MG63 (cell line): ENCODE measurements at regions not wholly inside any gene's neighbourhood (a gene's known extent, or its start where the extent isn't known, plus 50 kb on each side); places are given as distances from the start of the nearest gene placed in this dataset.
"Not testable (repeated sequence)": the region's sequence is repeated elsewhere in the genome, so short reads cannot be mapped to it uniquely, and the experiment has no call there.

Experiments used
- DNase-seq: peaks from one replicate; pipeline ENCODE4 v3.0.0-alpha.2; 2020
- H3K27me3 ChIP-seq: fragments of 250-450 bp; sonication (Bioruptor Pico); 2 replicates; pipeline ENCODE4 v1.5.1; 2020; ENCODE audit warnings: mild to moderate bottlenecking, moderate library complexity
- H3K36me3 ChIP-seq: fragments of 250-450 bp; sonication (Bioruptor Pico); 2 replicates; pipeline ENCODE4 v1.5.1; 2020; ENCODE audit warnings: mild to moderate bottlenecking, moderate library complexity
- H3K4me3 ChIP-seq: fragments of 250-450 bp; sonication (Bioruptor Pico); 2 replicates; pipeline ENCODE4 v1.5.1; 2020; ENCODE audit warnings: mild to moderate bottlenecking, moderate library complexity
- H3K9me3 ChIP-seq: fragments of 250-450 bp; sonication (Bioruptor Pico); 2 replicates; pipeline ENCODE4 v1.5.1; 2020; ENCODE audit warnings: mild to moderate bottlenecking, moderate library complexity

DNA sequence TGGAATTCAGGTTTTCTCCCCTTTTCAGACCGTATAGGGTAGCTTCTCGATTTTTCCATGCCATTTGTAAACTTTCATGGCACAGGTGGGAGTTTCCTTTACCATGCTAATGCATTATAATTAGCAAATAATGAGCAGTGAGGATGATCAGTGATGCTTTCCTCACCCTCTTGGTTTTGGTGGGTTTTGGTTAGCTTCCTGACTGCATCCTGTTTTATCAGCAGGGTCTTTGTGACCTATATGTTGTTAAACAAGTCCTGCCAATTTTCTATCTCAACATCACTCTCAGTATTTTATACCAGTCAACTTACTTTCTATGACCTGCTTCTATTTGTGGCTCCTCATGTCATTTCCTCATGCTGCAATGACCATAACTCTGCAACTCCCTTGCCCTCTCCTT lies 1345.1 kb downstream of the NCAM2 start:
- no peak for DNase-seq
- H3K27me3 ChIP-seq: no peaks in the 10 kb centered on the region
- H3K36me3 ChIP-seq: no peaks in the 10 kb centered on the region
- H3K9me3 ChIP-seq: no peaks in the 10 kb centered on the region
- H3K4me3 ChIP-seq: no peak overlapping the region

- no peak overlapping the region for H3K4me3 ChIP-seq
- no peak for DNase-seq
- no peaks in the 10 kb centered on the region for H3K9me3 ChIP-seq
- no peaks in the 10 kb centered on the region for H3K27me3 ChIP-seq
- H3K36me3 ChIP-seq: no peaks in the 10 kb centered on the region
These were observed 1345.5 kb downstream of the NCAM2 start for GRCh38 chr21:22343721-22344120.

- Histone ChIP-seq H3K36me3 (no peaks in the 10 kb centered on the region), H3K4me3 (no peak overlapping the region), H3K27me3 (no peaks in the 10 kb centered on the region), H3K9me3 (no peaks in the 10 kb centered on the region)
- no peak for DNase-seq
These were observed 1347.4 kb downstream of the NCAM2 start for GRCh38 chr21:22345624-22346023.

DNA sequence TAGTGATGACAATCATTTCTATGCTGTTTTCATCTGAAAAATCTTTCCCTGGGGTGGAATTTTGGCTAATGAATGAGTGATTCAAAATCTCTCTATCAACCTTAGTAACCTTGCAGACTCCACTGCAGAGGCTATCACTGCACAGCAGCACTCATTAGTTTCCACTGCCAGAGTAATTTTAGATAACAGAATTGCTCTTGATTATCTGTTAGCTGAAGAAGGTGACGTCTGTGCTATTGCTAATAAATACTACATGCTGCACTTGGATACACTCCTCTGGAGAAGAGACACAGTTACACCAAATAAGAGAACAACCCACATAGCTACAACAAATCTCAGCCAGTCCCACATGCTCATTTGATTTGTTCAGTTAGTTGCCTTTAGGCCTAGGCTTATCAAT lies 1348.4 kb downstream of the NCAM2 start:
- DNase-seq: no peak
- H3K36me3 ChIP-seq: no peaks in the 10 kb centered on the region
- H3K27me3 ChIP-seq: no peaks in the 10 kb centered on the region
- H3K9me3 ChIP-seq: no peaks in the 10 kb centered on the region
- no peak overlapping the region for H3K4me3 ChIP-seq

- no peak for DNase-seq
- no peak overlapping the region for H3K4me3 ChIP-seq
- no peaks in the 10 kb centered on the region for H3K36me3 ChIP-seq
- no peaks in the 10 kb centered on the region for H3K9me3 ChIP-seq
- H3K27me3 ChIP-seq: no peaks in the 10 kb centered on the region
These were observed 1352.9 kb downstream of the NCAM2 start for GRCh38 chr21:22351076-22351475.

- Histone ChIP-seq H3K27me3 (no peaks in the 10 kb centered on the region), H3K9me3 (no peaks in the 10 kb centered on the region), H3K4me3 (no peak overlapping the region), H3K36me3 (no peaks in the 10 kb centered on the region)
- no peak for DNase-seq
These were observed 1353.9 kb downstream of the NCAM2 start for GRCh38 chr21:22352088-22352487.

- no peaks in the 10 kb centered on the region for H3K36me3 ChIP-seq
- DNase-seq: no peak
- H3K9me3 ChIP-seq: no peaks in the 10 kb centered on the region
- H3K27me3 ChIP-seq: no peaks in the 10 kb centered on the region
- H3K4me3 ChIP-seq: no peak overlapping the region
These were observed 1357.7 kb downstream of the NCAM2 start for GRCh38 chr21:22355949-22356348.

DNA sequence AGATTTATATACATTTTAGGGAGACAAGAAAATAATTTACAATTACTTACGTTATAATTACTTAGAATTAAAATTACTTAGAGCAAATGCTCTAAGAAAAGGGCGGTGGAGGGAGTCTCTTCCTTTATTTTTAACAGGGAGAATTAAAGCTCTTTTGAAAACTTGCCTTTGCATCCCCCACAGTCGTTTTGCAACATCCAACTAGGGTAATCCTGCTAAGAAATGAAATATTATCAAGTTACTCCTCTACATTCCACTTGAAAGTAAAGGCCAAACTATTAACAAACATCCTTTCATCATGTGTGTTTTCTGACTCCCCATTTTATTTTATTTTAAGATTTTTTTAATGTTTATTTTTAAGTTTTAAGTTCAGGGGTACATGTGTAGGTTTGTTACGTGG lies 1358.5 kb downstream of the NCAM2 start:
- Histone ChIP-seq H3K36me3 (no peaks in the 10 kb centered on the region), H3K9me3 (no peaks in the 10 kb centered on the region), H3K4me3 (no peak overlapping the region), H3K27me3 (no peaks in the 10 kb centered on the region)
- DNase-seq: no peak

GRCh38 chr21:22359599-22359998 lies 1361.4 kb downstream of the NCAM2 start:
- DNase-seq, H3K27me3 ChIP-seq, H3K9me3 ChIP-seq, H3K36me3 ChIP-seq, H3K4me3 ChIP-seq: not testable (repeated sequence)

DNA sequence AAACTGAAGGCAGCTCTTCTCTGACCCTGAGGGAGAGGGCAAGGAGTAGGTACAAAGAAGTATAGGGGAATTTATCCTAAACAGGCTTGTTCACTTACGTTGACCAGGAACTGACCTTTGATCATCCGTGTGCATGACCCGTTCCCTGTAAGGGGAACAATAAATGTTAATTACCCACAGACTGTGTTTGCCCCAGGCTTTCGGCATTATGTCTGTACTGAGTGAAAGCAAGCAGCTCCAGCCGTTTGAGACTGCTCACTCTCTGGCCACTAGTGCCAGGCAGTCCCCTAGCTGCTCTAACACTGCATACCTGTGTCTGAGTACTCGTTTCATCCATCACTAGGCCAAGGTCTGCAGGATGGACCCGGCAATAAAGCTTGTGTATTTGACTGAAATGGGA lies 1365.3 kb downstream of the NCAM2 start:
- DNase-seq: no peak
- Histone ChIP-seq H3K27me3 (no peaks in the 10 kb centered on the region), H3K9me3 (no peaks in the 10 kb centered on the region), H3K36me3 (no peaks in the 10 kb centered on the region), H3K4me3 (no peak overlapping the region)

- DNase-seq: no peak
- Histone ChIP-seq H3K36me3 (no peaks in the 10 kb centered on the region), H3K27me3 (no peaks in the 10 kb centered on the region), H3K4me3 (no peak overlapping the region), H3K9me3 (no peaks in the 10 kb centered on the region)
These were observed 1366.0 kb downstream of the NCAM2 start for GRCh38 chr21:22364163-22364562.

DNA sequence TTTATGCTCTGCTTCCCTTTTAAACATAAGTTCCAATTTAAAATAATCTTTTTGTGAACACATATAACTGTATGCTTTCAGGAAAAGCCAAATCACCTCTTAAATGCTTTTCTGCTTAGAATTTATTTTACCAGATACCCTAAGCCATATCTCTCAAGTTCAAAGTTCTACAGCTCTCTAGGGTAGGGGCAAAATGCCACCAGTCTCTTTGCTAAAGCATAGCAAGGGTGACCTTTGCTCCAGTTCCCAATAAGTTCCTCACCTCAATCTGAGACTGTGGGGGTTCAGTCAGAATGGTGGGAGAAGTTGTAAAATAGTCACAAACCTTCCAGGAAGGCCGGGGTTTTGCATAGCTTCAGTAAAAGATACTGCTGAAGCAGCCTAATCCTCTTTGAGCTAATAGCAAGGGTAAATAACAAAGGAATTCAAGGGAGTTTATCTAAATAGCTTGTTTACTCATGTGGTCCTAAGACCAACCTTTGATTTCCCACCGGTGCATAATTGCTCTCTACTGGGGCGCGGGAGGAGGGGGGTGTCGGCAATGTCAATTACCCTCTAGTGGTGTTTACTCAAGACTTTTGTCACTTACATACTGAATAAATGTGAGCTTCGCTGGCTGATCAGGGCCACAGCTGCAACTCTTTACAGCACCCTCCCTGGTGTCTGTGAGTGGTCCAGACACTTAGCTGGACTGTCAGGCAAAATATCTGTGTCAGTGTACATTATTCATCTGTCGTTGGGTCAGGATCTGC lies 1376.2 kb downstream of the NCAM2 start:
- no peaks in the 10 kb centered on the region for H3K9me3 ChIP-seq
- no peaks in the 10 kb centered on the region for H3K27me3 ChIP-seq
- H3K4me3 ChIP-seq: no peak overlapping the region
- no peaks in the 10 kb centered on the region for H3K36me3 ChIP-seq
- no peak for DNase-seq

- H3K4me3 ChIP-seq, H3K9me3 ChIP-seq, H3K27me3 ChIP-seq, DNase-seq, H3K36me3 ChIP-seq: not testable (repeated sequence)
These were observed 1379.6 kb downstream of the NCAM2 start for GRCh38 chr21:22377795-22378194.

GRCh38 chr21:22393324-22393723 lies 1395.1 kb downstream of the NCAM2 start:
- no peaks in the 10 kb centered on the region for H3K9me3 ChIP-seq
- DNase-seq: no peak
- no peak overlapping the region for H3K4me3 ChIP-seq
- no peaks in the 10 kb centered on the region for H3K36me3 ChIP-seq
- no peaks in the 10 kb centered on the region for H3K27me3 ChIP-seq

DNA sequence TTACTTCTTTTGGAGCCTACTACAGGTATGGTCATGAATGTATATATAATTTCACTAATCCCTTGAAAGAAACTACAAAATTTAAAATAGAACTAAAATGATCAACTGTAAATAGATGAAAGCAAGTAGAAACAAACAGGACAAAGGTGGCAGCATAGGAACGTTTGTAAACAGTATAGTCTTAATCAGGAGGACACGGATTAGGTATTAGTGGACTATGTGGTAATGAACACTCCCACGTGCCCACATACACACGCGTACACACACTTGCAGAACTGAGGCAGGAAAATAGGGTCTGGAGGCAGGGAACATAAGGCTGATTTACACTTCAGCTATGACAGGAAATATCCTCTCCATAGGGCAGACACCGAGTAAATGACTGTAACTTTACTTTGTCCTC lies 1397.8 kb downstream of the NCAM2 start:
- no peak for DNase-seq
- Histone ChIP-seq H3K36me3 (no peaks in the 10 kb centered on the region), H3K9me3 (no peaks in the 10 kb centered on the region), H3K4me3 (no peak overlapping the region), H3K27me3 (no peaks in the 10 kb centered on the region)

DNA sequence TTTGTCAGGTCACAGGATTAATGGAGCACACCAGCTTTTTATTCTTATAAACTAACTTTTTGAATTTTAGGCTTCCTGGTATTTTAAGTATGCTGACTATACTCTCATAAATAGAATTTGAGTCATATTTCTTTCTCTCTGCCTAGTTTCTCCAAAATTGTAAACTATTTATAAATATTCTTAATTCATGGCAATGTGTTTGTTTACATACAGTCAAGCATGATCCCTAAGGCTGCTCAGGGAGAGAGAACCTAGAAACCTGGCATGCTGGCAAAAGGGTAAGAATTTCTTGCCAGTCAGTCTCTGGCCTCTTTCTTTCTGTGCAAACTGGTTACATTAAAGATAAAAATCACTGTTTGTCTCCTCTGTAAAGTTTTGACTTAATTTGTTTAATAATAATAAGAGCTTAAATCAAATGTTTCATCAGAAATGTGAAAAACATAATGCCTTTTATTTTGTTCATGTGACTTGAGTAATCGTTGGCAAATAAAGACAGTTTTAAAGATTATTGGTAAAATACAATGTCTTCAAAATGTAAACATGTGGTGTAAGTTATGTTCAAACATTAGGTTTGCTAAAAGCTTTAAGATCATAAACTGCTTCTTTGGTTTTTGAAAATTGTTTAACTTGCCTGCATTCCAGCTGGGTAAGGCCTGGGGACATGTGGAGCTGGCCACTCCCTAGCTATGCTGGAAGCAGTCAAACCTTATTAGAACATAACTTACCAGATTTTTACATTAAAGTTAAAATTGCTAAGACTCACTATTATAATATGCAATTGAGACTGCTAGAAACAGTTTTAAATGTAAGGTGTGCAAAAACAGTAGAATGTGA lies 1401.7 kb downstream of the NCAM2 start:
- no peak overlapping the region for H3K4me3 ChIP-seq
- H3K36me3 ChIP-seq: no peaks in the 10 kb centered on the region
- H3K9me3 ChIP-seq: no peaks in the 10 kb centered on the region; the same call in 1 of the 2 replicates
- H3K27me3 ChIP-seq: no peaks in the 10 kb centered on the region
- peak; percentile 42 for DNase-seq

- no peaks in the 10 kb centered on the region for H3K9me3 ChIP-seq
- H3K27me3 ChIP-seq: no peaks in the 10 kb centered on the region
- DNase-seq: no peak
- H3K36me3 ChIP-seq: no peaks in the 10 kb centered on the region
- H3K4me3 ChIP-seq: no peak overlapping the region
These were observed 1411.4 kb downstream of the NCAM2 start for GRCh38 chr21:22409571-22409970.

DNA sequence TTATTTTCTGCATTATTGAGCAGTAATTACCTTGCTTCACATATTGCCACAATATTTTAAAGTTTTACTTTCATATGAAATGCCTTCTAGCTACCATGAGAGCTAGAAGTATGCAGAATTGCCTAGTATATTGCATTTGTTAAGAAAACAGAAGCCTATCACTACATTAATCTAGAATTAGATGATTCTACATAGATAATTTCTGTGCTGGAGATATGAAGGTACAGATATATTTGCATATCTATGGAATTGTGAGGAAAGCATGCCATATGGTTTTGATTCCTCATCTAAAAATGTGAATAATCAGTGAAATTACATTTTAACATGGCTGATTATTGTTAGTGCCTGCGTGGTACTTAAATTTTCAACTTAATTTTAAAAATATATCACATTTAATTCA lies 1418.3 kb downstream of the NCAM2 start:
- DNase-seq: no peak
- H3K4me3 ChIP-seq: no peak overlapping the region
- H3K36me3 ChIP-seq: no peaks in the 10 kb centered on the region
- H3K27me3 ChIP-seq: no peaks in the 10 kb centered on the region
- no peaks in the 10 kb centered on the region for H3K9me3 ChIP-seq
